NAMALWA (cell line): ENCODE measurements at regions not wholly inside any gene's neighbourhood (a gene's known extent, or its start where the extent isn't known, plus 50 kb on each side); places are given as distances from the start of the nearest gene placed in this dataset.
A peak's percentile ranks its signal among the peaks of the same experiment; 100 is the strongest.

Experiments used
- DNase-seq: peaks from one replicate; pipeline ENCODE4 v3.0.0-alpha.2; 2015; ENCODE audit warnings: low spot score

- DNase-seq: no peak
These were observed 54.2 kb upstream of the ANKRD1 start for GRCh38 chr10:90975096-90975495.

- no peak for DNase-seq
These were observed 56.4 kb upstream of the ANKRD1 start for GRCh38 chr10:90977162-90977854.

DNA sequence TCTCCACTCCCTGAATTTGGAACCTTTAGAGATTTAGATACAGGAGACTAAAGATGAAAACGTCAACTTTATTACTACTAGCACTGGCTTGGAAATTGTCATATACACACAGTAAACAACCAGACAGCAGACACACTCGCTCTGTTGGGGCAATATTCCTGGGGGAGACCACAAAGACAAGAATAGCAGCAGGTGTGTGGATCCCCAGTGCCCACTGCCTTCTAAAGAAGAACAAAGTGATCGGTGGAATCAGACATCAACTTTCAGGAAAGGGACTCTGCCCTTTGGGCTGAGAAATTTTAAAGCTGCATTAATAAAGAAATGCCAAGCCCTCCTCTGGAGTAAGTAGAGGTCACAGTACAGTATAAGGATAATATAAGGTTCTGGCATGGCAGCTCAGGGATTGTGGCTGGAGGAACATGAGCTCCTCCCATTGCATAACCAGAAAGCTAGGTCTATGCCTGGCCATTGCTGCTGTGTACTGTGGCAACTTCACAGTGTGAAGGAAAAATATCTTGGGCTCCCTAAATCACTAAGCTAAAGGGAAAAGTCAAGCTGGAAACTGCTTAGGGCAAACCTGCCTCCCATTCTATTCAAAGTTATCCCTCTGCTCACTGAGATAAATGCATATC lies 57.1 kb upstream of the ANKRD1 start:
- no peak for DNase-seq

DNA sequence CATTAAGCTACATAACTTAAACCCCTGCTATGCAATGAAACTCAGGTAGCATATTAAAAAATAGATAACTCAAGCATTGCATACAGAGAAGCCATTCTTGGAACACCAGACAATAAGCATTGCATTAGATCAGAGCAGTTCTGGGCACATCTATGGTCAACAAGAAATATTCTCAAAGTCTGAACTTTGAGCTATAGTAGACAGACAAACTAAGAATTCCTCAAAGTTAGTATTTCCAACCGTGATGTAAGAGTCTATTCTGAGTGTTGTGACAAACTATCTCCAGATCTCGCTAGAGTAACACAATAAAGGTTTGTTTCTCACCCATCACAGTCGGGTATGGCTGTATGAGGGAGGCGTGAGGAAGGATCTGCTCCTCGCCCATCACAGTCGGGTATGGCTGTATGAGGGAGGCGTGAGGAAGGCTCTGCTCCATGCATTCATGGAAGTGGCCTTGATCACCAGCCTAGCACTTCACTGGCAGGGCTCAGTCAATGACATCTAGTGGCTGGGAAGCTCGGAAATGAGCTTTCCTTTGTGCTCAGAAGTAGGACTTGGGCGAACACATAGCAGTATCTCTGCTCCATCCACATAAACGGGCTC lies 61.6 kb upstream of the ANKRD1 start:
- no peak for DNase-seq

DNA sequence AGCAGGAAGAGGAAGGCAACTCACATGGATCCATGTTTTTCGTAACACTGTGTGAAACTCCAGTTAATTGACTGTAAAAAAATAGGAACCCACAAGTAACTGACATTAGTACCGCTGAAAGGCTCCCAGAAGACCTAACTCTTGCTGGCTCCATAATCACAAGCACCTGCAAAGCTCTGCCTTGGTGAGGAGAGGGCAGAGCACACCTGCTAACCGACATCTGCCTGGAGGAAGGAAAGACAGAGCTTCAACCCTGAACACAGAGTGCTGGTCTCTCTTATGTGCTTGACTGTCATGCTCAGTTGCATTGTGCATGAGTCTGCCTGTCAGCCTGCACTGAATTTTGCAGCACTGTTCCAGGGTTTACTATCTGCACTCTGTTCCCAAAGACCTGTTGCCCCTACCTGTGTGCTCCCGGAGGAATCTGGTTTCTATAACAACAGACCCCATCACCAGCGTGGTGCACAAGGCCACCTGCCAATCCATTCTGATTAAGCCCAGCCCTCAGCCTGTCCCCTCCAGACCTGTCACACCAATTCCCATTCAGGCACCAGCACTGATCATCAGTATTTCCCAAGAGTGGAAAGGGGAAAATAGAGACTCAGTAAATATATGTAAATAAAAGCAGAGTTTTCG lies 63.1 kb upstream of the ANKRD1 start:
- peak; percentile 39 for DNase-seq

DNA sequence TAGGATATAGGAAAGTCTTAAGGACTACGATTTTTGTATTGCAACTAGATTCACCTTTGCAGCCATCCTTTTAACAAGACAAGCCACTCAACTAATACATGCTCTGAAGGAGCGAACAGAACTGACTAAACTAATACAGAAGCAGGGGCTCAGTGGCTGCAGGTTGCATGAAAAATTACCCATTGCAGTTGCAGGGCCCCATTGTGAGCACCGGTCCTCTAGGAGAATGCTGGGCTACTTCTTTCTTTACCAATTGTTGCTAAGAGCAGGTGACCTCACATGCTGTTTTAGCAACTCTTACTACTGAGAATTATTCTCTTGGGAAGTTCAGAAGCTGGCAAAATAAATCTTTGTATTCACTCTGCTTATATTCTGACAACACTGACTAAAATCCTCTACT lies 64.0 kb upstream of the ANKRD1 start:
- no peak for DNase-seq

GRCh38 chr10:90985321-90985933 lies 64.5 kb upstream of the ANKRD1 start:
- DNase-seq: no peak

GRCh38 chr10:90986136-90986760 lies 65.4 kb upstream of the ANKRD1 start:
- DNase-seq: no peak

DNA sequence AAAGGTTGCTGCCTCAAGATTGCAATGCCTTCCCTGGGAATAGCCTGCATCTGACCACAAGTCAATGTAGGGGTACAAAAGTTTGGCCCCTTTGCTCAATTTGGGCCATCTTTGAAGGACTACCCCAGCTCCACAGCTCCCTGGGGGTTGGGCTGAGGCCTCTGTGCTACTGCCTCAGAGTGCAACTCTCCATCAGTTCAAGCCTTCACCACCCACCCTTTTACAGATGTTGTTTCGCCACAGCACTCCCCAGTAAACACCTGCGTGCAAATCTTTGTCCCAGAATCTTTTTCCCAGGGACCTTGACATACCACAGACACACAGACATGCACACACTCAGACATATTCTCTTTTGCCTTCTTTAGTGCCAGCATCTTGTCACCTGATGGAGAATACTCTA lies 66.0 kb upstream of the ANKRD1 start:
- no peak for DNase-seq

DNA sequence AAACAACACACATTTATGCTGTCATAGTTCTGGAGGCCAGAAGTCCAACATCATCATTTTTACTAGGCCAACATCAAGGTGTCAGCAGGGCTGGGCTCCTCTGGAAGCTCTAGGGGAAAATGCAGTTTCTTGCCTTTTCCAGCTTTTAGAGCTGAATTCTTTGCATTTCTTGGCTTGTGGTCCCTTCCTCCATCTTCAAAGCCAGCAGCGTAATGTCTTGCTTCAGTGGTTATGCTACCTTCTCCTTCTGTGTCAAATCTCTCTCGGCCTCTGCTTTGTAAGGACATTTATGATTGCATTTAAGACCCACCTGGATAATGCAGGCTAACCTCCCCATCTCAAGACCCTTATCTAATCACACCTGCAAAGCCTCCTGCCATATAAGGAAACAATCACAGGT lies 66.5 kb upstream of the ANKRD1 start:
- no peak for DNase-seq

DNA sequence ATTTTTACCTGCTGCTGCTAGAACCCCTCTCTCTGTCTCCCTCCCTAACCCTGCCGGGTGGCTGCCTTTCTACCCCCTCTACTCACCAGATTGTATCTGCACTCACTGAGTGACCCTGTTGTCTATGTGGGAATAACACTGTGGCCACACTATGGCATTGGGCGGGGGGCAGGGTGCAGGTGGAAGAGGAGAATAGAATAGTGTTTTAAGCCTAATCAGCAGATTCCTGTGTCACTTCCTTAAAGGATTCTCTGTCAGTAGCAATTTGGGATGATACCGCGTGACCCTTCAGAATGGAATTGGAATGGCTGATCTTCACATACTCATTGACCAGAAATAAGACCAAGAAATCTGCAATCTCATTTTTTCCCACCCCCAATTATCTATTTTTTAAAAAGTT lies 67.1 kb upstream of the ANKRD1 start:
- DNase-seq: no peak

GRCh38 chr10:90988802-90989201 lies 67.9 kb upstream of the ANKRD1 start:
- DNase-seq: no peak

DNA sequence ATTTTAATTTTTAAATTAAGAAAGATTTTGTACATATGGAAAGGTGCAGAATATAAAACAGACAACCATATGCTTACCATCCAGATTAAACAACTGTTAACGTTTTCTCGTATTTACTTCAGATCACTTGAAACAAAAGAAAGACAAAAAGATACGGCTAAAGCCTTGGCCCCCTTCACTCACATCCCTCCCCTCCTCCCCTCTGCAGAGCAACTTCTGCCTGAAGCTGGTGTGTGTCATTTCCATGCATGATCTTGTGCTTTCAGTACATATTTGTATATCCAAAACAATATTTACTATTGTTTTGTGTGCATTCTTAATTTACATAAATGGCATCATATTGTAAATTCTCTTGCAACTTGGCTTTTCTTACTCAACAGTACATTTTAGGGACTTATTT lies 68.5 kb upstream of the ANKRD1 start:
- DNase-seq: no peak

- DNase-seq: no peak
These were observed 71.6 kb upstream of the ANKRD1 start for GRCh38 chr10:90992462-90992861.

- no peak for DNase-seq
These were observed 72.5 kb upstream of the ANKRD1 start for GRCh38 chr10:90993340-90993739.

- no peak for DNase-seq
These were observed 76.8 kb upstream of the ANKRD1 start for GRCh38 chr10:90997670-90998069.

- no peak for DNase-seq
These were observed 78.0 kb upstream of the ANKRD1 start for GRCh38 chr10:90998733-90999511.

DNA sequence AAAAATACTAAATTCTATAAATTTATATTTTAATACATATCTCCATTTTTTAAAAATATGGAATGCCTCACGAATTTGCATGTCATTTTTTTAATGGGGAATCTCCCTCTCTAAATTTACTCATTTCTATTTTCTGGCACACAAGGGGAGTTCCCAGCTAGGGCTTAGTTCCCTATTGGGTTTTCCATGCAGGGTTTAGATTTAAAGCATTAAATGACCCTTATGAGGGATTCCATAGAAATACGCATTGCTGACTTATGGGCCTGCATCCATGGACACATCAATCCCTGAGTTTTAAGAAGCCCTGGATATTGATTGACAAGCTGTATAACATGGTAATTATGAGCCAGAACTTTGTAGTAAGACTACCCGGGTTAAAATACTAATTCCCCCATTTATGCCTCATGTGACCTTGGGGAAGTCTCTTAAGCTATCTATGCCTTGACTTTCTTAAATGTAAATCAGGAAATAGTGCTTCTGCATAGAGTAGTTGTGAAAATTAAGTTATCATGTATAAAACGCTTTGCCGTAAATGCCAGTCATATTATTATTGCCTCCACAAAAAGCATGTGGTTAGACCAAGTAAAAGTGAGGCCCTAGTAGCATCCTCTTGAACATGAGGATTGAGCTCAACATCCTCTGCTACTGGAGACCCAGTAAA lies 78.8 kb upstream of the ANKRD1 start:
- no peak for DNase-seq

DNA sequence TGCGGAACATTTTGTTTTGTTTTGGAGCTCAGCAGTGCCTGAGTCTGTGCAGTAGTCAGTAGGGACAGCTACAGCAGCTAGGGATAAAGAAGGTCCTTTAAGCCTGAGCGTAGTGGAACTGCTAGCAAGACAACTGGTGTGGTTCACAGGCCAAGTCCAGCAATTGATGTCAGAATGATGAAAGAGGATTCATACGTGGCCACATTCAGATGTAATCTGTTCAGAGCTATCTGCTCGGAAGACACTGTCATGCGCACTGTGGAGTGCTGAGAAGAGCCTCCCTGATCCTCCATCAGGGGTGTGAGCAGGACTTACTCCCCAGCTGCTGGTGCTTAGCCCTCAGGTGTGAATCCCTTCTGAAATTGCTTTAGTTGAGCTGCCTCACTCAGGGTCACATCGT lies 79.6 kb upstream of the ANKRD1 start:
- DNase-seq: no peak

GRCh38 chr10:91000985-91001384 lies 80.1 kb upstream of the ANKRD1 start:
- no peak for DNase-seq

- no peak for DNase-seq
These were observed 81.8 kb upstream of the ANKRD1 start for GRCh38 chr10:91002656-91003055.
